IMR-90 (cell line): ENCODE measurements at regions not wholly inside any gene's neighbourhood (a gene's known extent, or its start where the extent isn't known, plus 50 kb on each side); places are given as distances from the start of the nearest gene placed in this dataset.

Experiments used
- ATAC-seq: fragments of 200-7000 bp; cut with Tn5 transposase; 2 replicates; pipeline ENCODE4 v1.9.1; 2020; ENCODE audit warnings: low read depth, mild to moderate bottlenecking, moderate library complexity
- BruUV-seq: library from RNA; stranded (reverse); fragments of 400-500 nt; replicated peaks from 2 replicates; lab custom pipeline; 2021; lab: Mats Ljungman, UMichigan
- CTCF ChIA-PET: fragments of 300-600 bp; formaldehyde crosslinking; extraction: SDS; loops from one replicate; lab custom pipeline; 2021; ENCODE audit warnings: antibody characterized with exemption; lab: Yijun Ruan, JAX
- POLR2A ChIA-PET: fragments of 300-600 bp; sonication (Branson Sonifier 250); formaldehyde crosslinking; loops from one replicate; lab custom pipeline; 2022; ENCODE audit warnings: antibody characterized with exemption; ENCODE audit not compliant: unreplicated experiment; lab: Charles Lee
- DNase-seq: peaks from one replicate; pipeline ENCODE4 v3.0.0; 2013
- H2AFZ ChIP-seq: replicated peaks from 2 replicates; pipeline ENCODE3; 2013; ENCODE audit warnings: low read length, mild to moderate bottlenecking; ENCODE audit not compliant: poor library complexity
- H2AK5ac ChIP-seq: 2 replicates; pipeline ENCODE4 v1.6.1; 2013; ENCODE audit warnings: low read depth, low read length, inconsistent platforms
- H2AK9ac ChIP-seq: replicated peaks from 2 replicates; pipeline ENCODE3; 2013; ENCODE audit warnings: mild to moderate bottlenecking, low read depth, low read length, moderate library complexity; ENCODE audit not compliant: poor library complexity
- H2BK120ac ChIP-seq: 2 replicates; pipeline ENCODE4 v1.6.1; 2013; ENCODE audit warnings: low read depth, low read length, inconsistent platforms
- H2BK15ac ChIP-seq: 3 replicates; pipeline ENCODE4 v1.6.1; 2013; ENCODE audit warnings: low read depth, low read length, inconsistent platforms
- H2BK20ac ChIP-seq: 2 replicates; pipeline ENCODE4 v1.6.1; 2013; ENCODE audit warnings: low read depth, mild to moderate bottlenecking, inconsistent platforms, low read length, moderate library complexity
- H2BK5ac ChIP-seq: 2 replicates; pipeline ENCODE4 v1.6.1; 2013; ENCODE audit warnings: mild to moderate bottlenecking, low read depth, low read length, inconsistent platforms; ENCODE audit not compliant: poor library complexity, severe bottlenecking
- H3K14ac ChIP-seq: replicated peaks from 2 replicates; pipeline ENCODE4 v1.6.1; 2013; ENCODE audit warnings: low read depth, low read length, inconsistent platforms
- H3K18ac ChIP-seq: 2 replicates; pipeline ENCODE4 v1.6.1; 2013; ENCODE audit warnings: low read depth, low read length, control low read depth
- H3K23ac ChIP-seq: 2 replicates; pipeline ENCODE4 v1.6.1; 2013; ENCODE audit warnings: low read depth, low read length, inconsistent platforms
- H3K27ac ChIP-seq: 2 replicates; pipeline ENCODE4 v1.5.1; 2013; ENCODE audit warnings: mild to moderate bottlenecking, control low read depth, low read length; ENCODE audit not compliant: insufficient read depth
- H3K27me3 ChIP-seq: 2 replicates; pipeline ENCODE4 v1.6.1; 2013; ENCODE audit warnings: low read length; ENCODE audit not compliant: control insufficient read depth, insufficient read depth
- H3K36me3 ChIP-seq: 2 replicates; pipeline ENCODE4 v1.6.1; 2013; ENCODE audit warnings: low read length, mixed read lengths; ENCODE audit not compliant: control insufficient read depth, insufficient read depth
- H3K4ac ChIP-seq: 2 replicates; pipeline ENCODE4 v1.6.1; 2013; ENCODE audit warnings: low read depth, low read length, inconsistent platforms
- H3K4me1 ChIP-seq: 2 replicates; pipeline ENCODE4 v1.6.1; 2013; ENCODE audit warnings: low read length, mixed read lengths; ENCODE audit not compliant: control insufficient read depth, insufficient read depth
- H3K4me2 ChIP-seq: 2 replicates; pipeline ENCODE4 v1.6.1; 2013; ENCODE audit warnings: low read depth, mild to moderate bottlenecking, control low read depth, low read length, moderate library complexity
- H3K4me3 ChIP-seq: 2 replicates; pipeline ENCODE4 v1.5.1; 2013; ENCODE audit warnings: low read depth, mild to moderate bottlenecking, control low read depth, low read length, moderate library complexity; ENCODE audit not compliant: insufficient read depth
- H3K56ac ChIP-seq: 2 replicates; pipeline ENCODE4 v1.6.1; 2013; ENCODE audit warnings: low read length, inconsistent platforms; ENCODE audit not compliant: insufficient read depth; ENCODE audit errors: extremely low read depth
- H3K79me1 ChIP-seq, 2 experiments: 2 replicates each; pipeline ENCODE4 v1.6.1; 2013; ENCODE audit warnings: low read length in 2 of 2, inconsistent platforms in 1 of 2, low read depth in 1 of 2
- H3K9ac ChIP-seq: 2 replicates; pipeline ENCODE4 v1.6.1; 2013; ENCODE audit warnings: low read depth, low read length, control low read depth
- H3K9me1 ChIP-seq: 2 replicates; pipeline ENCODE4 v1.6.1; 2013; ENCODE audit warnings: low read length, inconsistent platforms; ENCODE audit not compliant: insufficient read depth
- H3K9me3 ChIP-seq: 2 replicates; pipeline ENCODE4 v1.6.1; 2013; ENCODE audit warnings: low read length; ENCODE audit not compliant: control insufficient read depth, insufficient read depth
- H4K20me1 ChIP-seq: 2 replicates; pipeline ENCODE4 v1.6.1; 2013; ENCODE audit warnings: low read length, inconsistent platforms; ENCODE audit not compliant: insufficient read depth
- H4K5ac ChIP-seq: 2 replicates; pipeline ENCODE4 v1.6.1; 2013; ENCODE audit warnings: mild to moderate bottlenecking, low read depth, low read length, control low read depth
- H4K8ac ChIP-seq, 2 experiments: 2 replicates each; pipeline ENCODE4 v1.6.1; 2013; ENCODE audit warnings: low read depth in 2 of 2, low read length in 2 of 2, control low read depth in 1 of 2, inconsistent platforms in 1 of 2
- H4K91ac ChIP-seq: 2 replicates; pipeline ENCODE4 v1.6.1; 2013; ENCODE audit warnings: low read depth, low read length, inconsistent platforms; ENCODE audit not compliant: insufficient read depth
- CHD1 ChIP-seq: IDR thresholded peaks from 2 replicates; pipeline ENCODE4 v1.6.1; 2012; ENCODE audit warnings: low read depth, low read length, improper control_type of control experiment
- CTCF ChIP-seq: conservative IDR thresholded peaks from 2 replicates; pipeline ENCODE4 v1.5.1; 2012; ENCODE audit warnings: mild to moderate bottlenecking, low read depth, low read length, improper control_type of control experiment
- FOS ChIP-seq: fragments of 150-350 bp; IDR thresholded peaks from 2 replicates; pipeline ENCODE4 v1.6.1; 2016; ENCODE audit warnings: low read depth, low read length
- MAFK ChIP-seq: IDR thresholded peaks from 2 replicates; pipeline ENCODE4 v1.6.1; 2012; ENCODE audit warnings: low read depth, low read length, improper control_type of control experiment
- MAZ ChIP-seq: IDR thresholded peaks from 2 replicates; pipeline ENCODE4 v1.6.1; 2012; ENCODE audit warnings: low read depth, mild to moderate bottlenecking, low read length, improper control_type of control experiment, moderate library complexity, borderline replicate concordance
- MXI1 ChIP-seq: IDR thresholded peaks from 2 replicates; pipeline ENCODE4 v1.6.1; 2012; ENCODE audit warnings: low read depth, mild to moderate bottlenecking, low read length, moderate library complexity, borderline replicate concordance
- NFE2L2 ChIP-seq: fragments of 150-350 bp; IDR thresholded peaks from 2 replicates; pipeline ENCODE4 v1.6.1; 2016; ENCODE audit warnings: low read depth, mild to moderate bottlenecking, low read length
- POLR2A ChIP-seq: IDR thresholded peaks from 2 replicates; pipeline ENCODE4 v1.6.1; 2012; ENCODE audit warnings: mild to moderate bottlenecking, low read depth, low read length
- RAD21 ChIP-seq: IDR thresholded peaks from 2 replicates; pipeline ENCODE4 v1.6.1; 2012; ENCODE audit warnings: low read length, improper control_type of control experiment
- RCOR1 ChIP-seq: IDR thresholded peaks from 2 replicates; pipeline ENCODE4 v1.6.1; 2012; ENCODE audit warnings: mild to moderate bottlenecking, low read length, improper control_type of control experiment; ENCODE audit not compliant: insufficient replicate concordance
- RFX5 ChIP-seq: IDR thresholded peaks from 2 replicates; pipeline ENCODE4 v1.8.0; 2012; ENCODE audit warnings: low read depth, mild to moderate bottlenecking, low read length, moderate library complexity
- SMC3 ChIP-seq: fragments of 150-350 bp; IDR thresholded peaks from 2 replicates; pipeline ENCODE4 v1.6.1; 2016; ENCODE audit warnings: low read depth, mild to moderate bottlenecking, antibody characterized with exemption, low read length, moderate library complexity
- WGBS, 2 experiments: methylation state at CpG; one replicate each; pipeline versions ENCODE4 v1.1.5 to v1.1.7; 2013; ENCODE audit warnings: missing lambda C conversion rate in 2 of 2; ENCODE audit not compliant: insufficient read length in 1 of 2; ENCODE audit errors: extremely low coverage in 2 of 2; 5-methylcytosine and 5-hydroxymethylcytosine counted together
- dilution Hi-C: fragments of 300-500 bp; cut with HindIII; formaldehyde crosslinking; loops from one replicate; pipeline ENCODE4 v1.14.3; 2018; ENCODE audit warnings: low sequenced_read_pairs; ENCODE audit not compliant: unreplicated experiment
- in situ Hi-C: fragments of 300-500 bp; cut with MboI; formaldehyde crosslinking; loops from 3 replicates; pipeline ENCODE4 v1.14.3; 2019; ENCODE audit warnings: low sequenced_read_pairs, inconsistent platforms, mixed read lengths
- intact Hi-C: fragments of 100-400 bp; cut with micrococcal nuclease; formaldehyde crosslinking; loops from 2 replicates; pipeline ENCODE4 v1.10.0; 2022
- TF ChIP-seq, protein P1 (sequence below): fragments of 150-350 bp; IDR thresholded peaks from 2 replicates; pipeline ENCODE4 v1.6.1; 2017; ENCODE audit warnings: mild to moderate bottlenecking, antibody characterized with exemption, low read length, low read depth

DNA sequence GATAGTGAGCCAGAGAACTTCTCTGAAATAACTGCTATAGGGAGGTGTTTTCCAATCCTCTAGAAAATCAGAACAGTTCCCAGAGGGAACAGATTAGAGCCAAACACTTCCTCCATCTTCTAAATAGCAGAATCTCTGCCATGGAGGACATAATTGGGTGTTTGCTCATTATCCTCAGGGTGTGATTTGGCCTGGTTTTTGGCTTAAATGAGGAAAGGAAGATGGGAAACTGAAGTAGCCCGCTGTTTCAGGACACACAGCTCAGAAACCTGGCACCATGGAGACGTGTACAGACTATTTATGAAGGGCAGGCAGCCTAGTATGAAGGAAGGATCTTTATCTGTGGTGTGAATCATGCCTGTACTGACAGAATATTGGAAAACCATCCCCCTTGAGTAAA is 231.7 kb upstream of the PRKD1 start:
- no peak overlapping the region for H3K4me2 ChIP-seq
- no peak overlapping the region for H3K56ac ChIP-seq
- no peak overlapping the region for H4K91ac ChIP-seq
- ChIA-PET POLR2A (no interaction called here), CTCF (no interaction called here)
- H4K20me1 ChIP-seq, result no peaks in the 10 kb centered on the region
- no peak overlapping the region for H2BK20ac ChIP-seq
- no peak overlapping the region for H2AK9ac ChIP-seq
- no peak overlapping the region for H3K4ac ChIP-seq
- no peak overlapping the region for H2BK5ac ChIP-seq
- H3K4me1 ChIP-seq, result peaks cover 4% of the 10 kb centered on the region; the same call in 1 of the 2 replicates
- dilution Hi-C loops, result no loop called here
- no peak overlapping the region for H3K9ac ChIP-seq
- no peak overlapping the region for H3K4me3 ChIP-seq
- no peak overlapping the region for H2BK120ac ChIP-seq
- H3K9me1 ChIP-seq, result no peaks in the 10 kb centered on the region
- BruUV-seq, result no TSS peak
- no peak overlapping the region for H4K8ac ChIP-seq
- no peak overlapping the region for H4K5ac ChIP-seq
- H3K27me3 ChIP-seq, result no peaks in the 10 kb centered on the region
- H3K14ac ChIP-seq, result no peak overlapping the region
- no peak overlapping the region for H3K27ac ChIP-seq
- WGBS, 2 experiments, result 80% methylated on average over 1 of the region's 2 CpGs; no CpG with 5 or more reads in 1 of the 2 experiments
- H2AFZ ChIP-seq, result no peak overlapping the region
- intact Hi-C loops, result no loop called here
- no peak overlapping the region for H2BK15ac ChIP-seq
- DNase-seq (no peak), ATAC-seq (no peak)
- H3K36me3 ChIP-seq, result no peaks in the 10 kb centered on the region
- peak overlapping the region; percentile 73; the same call in 1 of the 2 replicates for H3K18ac ChIP-seq
- TF ChIP-seq NFE2L2, result no peak
- TF ChIP-seq RFX5, result no peak
- no peak for TF ChIP-seq POLR2A
- TF ChIP-seq SMC3, result no peak
- no peak for TF ChIP-seq MXI1
- no peak for TF ChIP-seq CTCF
- no peak for TF ChIP-seq CHD1
- TF ChIP-seq, protein P1, sequence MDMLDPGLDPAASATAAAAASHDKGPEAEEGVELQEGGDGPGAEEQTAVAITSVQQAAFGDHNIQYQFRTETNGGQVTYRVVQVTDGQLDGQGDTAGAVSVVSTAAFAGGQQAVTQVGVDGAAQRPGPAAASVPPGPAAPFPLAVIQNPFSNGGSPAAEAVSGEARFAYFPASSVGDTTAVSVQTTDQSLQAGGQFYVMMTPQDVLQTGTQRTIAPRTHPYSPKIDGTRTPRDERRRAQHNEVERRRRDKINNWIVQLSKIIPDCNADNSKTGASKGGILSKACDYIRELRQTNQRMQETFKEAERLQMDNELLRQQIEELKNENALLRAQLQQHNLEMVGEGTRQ, result no peak
- no peak for TF ChIP-seq MAFK
- no peak for TF ChIP-seq RAD21
- no peak for TF ChIP-seq MAZ
- TF ChIP-seq RCOR1, result no peak
- no peak for TF ChIP-seq FOS
- in situ Hi-C loops, result no loop called here
- H3K79me1 ChIP-seq, result no peaks in the 10 kb centered on the region
- no peak overlapping the region for H2AK5ac ChIP-seq
- no peak overlapping the region for H3K23ac ChIP-seq
- H3K9me3 ChIP-seq, result no peaks in the 10 kb centered on the region
